Body of pancreas (tissue), 4 donors: ENCODE measurements at regions not wholly inside any gene's neighbourhood (a gene's known extent, or its start where the extent isn't known, plus 50 kb on each side); places are given as distances from the start of the nearest gene placed in this dataset.

Experiments used
- CTCF ChIP-seq, 7 experiments: fragments of 450-650 bp in 4 of 7; fragments of 200-600 bp in 3 of 7; sonication (generic) in 3 of 7; IDR thresholded peaks; one replicate each; pipeline ENCODE4 v1.5.1; 2016 to 2019; ENCODE audit warnings: antibody characterized with exemption in 7 of 7
- POLR2A ChIP-seq, 3 donors: fragments of 450-650 bp; IDR thresholded peaks; one replicate each; pipeline ENCODE4 v1.6.1; 2016; ENCODE audit warnings: antibody characterized with exemption in 3 of 3, mild to moderate bottlenecking in 2 of 3

DNA sequence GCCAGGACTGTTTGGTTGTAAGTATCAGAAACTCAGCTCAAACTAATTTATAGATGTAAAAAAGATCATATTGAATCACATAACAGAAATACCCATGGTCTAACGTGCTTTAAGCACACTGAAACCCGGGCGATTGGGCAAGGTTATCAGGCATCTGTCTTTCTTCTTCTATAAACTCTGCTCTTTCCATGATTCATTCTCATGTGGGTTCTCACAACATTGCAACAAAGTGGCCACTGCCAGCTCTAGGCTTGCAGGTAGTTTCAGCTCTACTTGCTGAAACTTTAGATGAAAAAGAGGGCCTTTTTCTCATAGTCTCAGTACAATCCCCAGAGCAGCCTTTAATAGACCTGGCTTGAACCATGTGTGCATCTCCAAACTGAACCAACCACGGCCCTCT lies 456.1 kb downstream of the MFSD1 start:
- no peak for TF ChIP-seq POLR2A (IDR thresholded peaks at IDR 0.05)
- no peak for TF ChIP-seq CTCF (IDR thresholded peaks at IDR 0.05)
